ENCODE measurements at regions not wholly inside any gene's neighbourhood (a gene's known extent, or its start where the extent isn't known, plus 50 kb on each side); places are given as distances from the start of the nearest gene placed in this dataset.

GRCh38 chr6:81988871-81989270, 236.4 kb upstream of the TENT5A start:
- no peak overlapping the region for H3K9ac ChIP-seq (ENCODE audit: low read depth in 1 of 2, low read length in 2 of 2)
- no peaks in the 10 kb centered on the region for H3K27me3 ChIP-seq (ENCODE audit: control insufficient read depth in 4 of 4, insufficient read depth in 4 of 4, low read length in 3 of 4)

More at GRCh38 chr6:81988871-81989270, 236.4 kb upstream of the TENT5A start:
- no peak for DNase-seq (ENCODE audit: low spot score)
- H3K4me1 ChIP-seq (ENCODE audit: control insufficient read depth in 4 of 4, insufficient read depth in 4 of 4, low read length in 3 of 4) = no peaks in the 10 kb centered on the region
- H3K9me3 ChIP-seq (ENCODE audit: control insufficient read depth in 4 of 4, low read length in 3 of 4) = no peaks in the 10 kb centered on the region
- 90% methylated on average over 3 of the region's 3 CpGs for WGBS
- TF ChIP-seq REST (IDR thresholded peaks at IDR 0.05) (no peak), GABPA (IDR thresholded peaks at IDR 0.05 in 1 of 2, conservative IDR thresholded peaks at IDR 0.05 in 1 of 2) (no peak), ZBTB33 (IDR thresholded peaks at IDR 0.05) (no peak), CTCF (IDR thresholded peaks at IDR 0.05; ENCODE audit: low read depth, low read length, missing input control) (no peak), SP1 (IDR thresholded peaks at IDR 0.05) (no peak), FOXA1 (IDR thresholded peaks at IDR 0.05) (no peak), RXRA (IDR thresholded peaks at IDR 0.05) (no peak), TAF1 (conservative IDR thresholded peaks at IDR 0.05) (no peak)
- H3K36me3 ChIP-seq (ENCODE audit: control insufficient read depth in 4 of 4, insufficient read depth in 3 of 4, low read depth in 1 of 4, low read length in 3 of 4) = no peaks in the 10 kb centered on the region
- H3K27ac ChIP-seq (ENCODE audit: low read depth in 1 of 2, low read length in 2 of 2) = no peak overlapping the region
- no peak overlapping the region for H3K4me3 ChIP-seq (ENCODE audit: low read depth in 1 of 3, low read length in 3 of 3)

Measured in liver (tissue), 8 donors.